DND-41 (cell line): ENCODE measurements at regions not wholly inside any gene's neighbourhood (a gene's known extent, or its start where the extent isn't known, plus 50 kb on each side); places are given as distances from the start of the nearest gene placed in this dataset.

ENCODE experiments used
- ATAC-seq: fragments of 200-7000 bp; cut with Tn5 transposase; 3 replicates; pipeline ENCODE4 v1.9.1; 2021; ENCODE audit warnings: low read depth; ENCODE audit not compliant: insufficient read depth
- DNase-seq: peaks from one replicate; pipeline ENCODE4 v3.0.0-alpha.2; 2020
- H2AFZ ChIP-seq: 2 replicates; pipeline ENCODE4 v1.6.0; 2012; ENCODE audit warnings: low read depth, low read length
- H3K27ac ChIP-seq: 2 replicates; pipeline ENCODE4 v1.5.1; 2012; ENCODE audit warnings: low read length, inconsistent platforms
- H3K27me3 ChIP-seq: fragments of 200-600 bp; sonication (generic); 2 replicates; pipeline ENCODE4 v1.6.0; 2012; ENCODE audit warnings: low read length, mild to moderate bottlenecking, inconsistent platforms; ENCODE audit not compliant: insufficient read depth, poor library complexity
- H3K36me3 ChIP-seq: 2 replicates; pipeline ENCODE4 v1.5.1; 2012; ENCODE audit warnings: low read length, inconsistent platforms; ENCODE audit not compliant: insufficient read depth
- H3K4me1 ChIP-seq: 2 replicates; pipeline ENCODE4 v1.5.1; 2012; ENCODE audit warnings: mild to moderate bottlenecking, low read length; ENCODE audit not compliant: insufficient read depth
- H3K4me2 ChIP-seq: 2 replicates; pipeline ENCODE4 v1.6.0; 2012; ENCODE audit warnings: mild to moderate bottlenecking, moderate library complexity, low read length, inconsistent platforms; ENCODE audit not compliant: insufficient read depth
- H3K4me3 ChIP-seq, 2 experiments: fragments of 200-600 bp in 1 of 2; shearing (Covaris generic) in 1 of 2; 2 replicates each; pipeline ENCODE4 v1.5.1; 2012 to 2016; ENCODE audit warnings: inconsistent platforms in 2 of 2, low read length in 2 of 2, mild to moderate bottlenecking in 2 of 2, low read depth in 1 of 2, moderate library complexity in 1 of 2
- H3K79me2 ChIP-seq: 2 replicates; pipeline ENCODE4 v1.6.0; 2012; ENCODE audit warnings: low read length, inconsistent platforms; ENCODE audit not compliant: insufficient read depth
- H3K9ac ChIP-seq: 2 replicates; pipeline ENCODE4 v1.6.0; 2012; ENCODE audit warnings: low read depth, mild to moderate bottlenecking, inconsistent platforms, low read length, moderate library complexity
- H3K9me3 ChIP-seq: 2 replicates; pipeline ENCODE4 v1.5.1; 2012; ENCODE audit warnings: low read length, moderate library complexity, mild to moderate bottlenecking, inconsistent platforms; ENCODE audit not compliant: insufficient read depth, severe bottlenecking
- H4K20me1 ChIP-seq: 2 replicates; pipeline ENCODE4 v1.6.0; 2012; ENCODE audit warnings: low read length; ENCODE audit not compliant: insufficient read depth
- CTCF ChIP-seq: IDR thresholded peaks from 2 replicates; pipeline ENCODE4 v1.5.1; 2012; ENCODE audit warnings: borderline replicate concordance, low read length, moderate library complexity, mild to moderate bottlenecking; ENCODE audit not compliant: poor library complexity, severe bottlenecking; ENCODE audit errors: extremely low read depth
- EZH2 ChIP-seq: IDR thresholded peaks from 3 replicates; pipeline ENCODE4 v1.6.1; 2012; ENCODE audit warnings: borderline replicate concordance, low read depth, mild to moderate bottlenecking, moderate library complexity, low read length, inconsistent platforms; ENCODE audit not compliant: severe bottlenecking

- Histone ChIP-seq H3K79me2 (no peaks in the 10 kb centered on the region), H3K9ac (no peak overlapping the region), H4K20me1 (no peaks in the 10 kb centered on the region), H3K36me3 (no peaks in the 10 kb centered on the region), H3K4me1 (no peaks in the 10 kb centered on the region), H3K27ac (no peak overlapping the region), H2AFZ (no peak overlapping the region), H3K4me2 (no peak overlapping the region), H3K27me3 (no peaks in the 10 kb centered on the region), H3K9me3 (no peaks in the 10 kb centered on the region), H3K4me3 (no peak overlapping the region)
- DNase-seq (no peak), ATAC-seq (no peak)
- TF ChIP-seq CTCF (no peak), EZH2 (no peak)
Measured at GRCh38 chr4:38442073-38442788, 221.8 kb upstream of the KLF3 start.

GRCh38 chr4:38449506-38450174 lies 214.4 kb upstream of the KLF3 start:
- H3K27ac ChIP-seq, result no peak overlapping the region
- H4K20me1 ChIP-seq, result no peaks in the 10 kb centered on the region
- no peaks in the 10 kb centered on the region for H3K36me3 ChIP-seq
- ATAC-seq (no peak), DNase-seq (no peak)
- no peaks in the 10 kb centered on the region for H3K27me3 ChIP-seq
- no peaks in the 10 kb centered on the region for H3K9me3 ChIP-seq
- no peak overlapping the region for H3K4me2 ChIP-seq
- no peak overlapping the region for H3K4me3 ChIP-seq
- TF ChIP-seq CTCF, result no peak
- H2AFZ ChIP-seq, result no peak overlapping the region
- H3K9ac ChIP-seq, result no peak overlapping the region
- no peaks in the 10 kb centered on the region for H3K79me2 ChIP-seq
- H3K4me1 ChIP-seq, result no peaks in the 10 kb centered on the region

GRCh38 chr4:38452009-38452408 lies 212.0 kb upstream of the KLF3 start:
- Histone ChIP-seq H3K4me3 (no peak overlapping the region), H3K4me2 (no peak overlapping the region)
- TF ChIP-seq EZH2 (no peak), CTCF (no peak)

More at GRCh38 chr4:38452009-38452408, 212.0 kb upstream of the KLF3 start:
- ATAC-seq (no peak), DNase-seq (no peak)
- no peaks in the 10 kb centered on the region for H3K27me3 ChIP-seq
- no peaks in the 10 kb centered on the region for H3K36me3 ChIP-seq
- H3K27ac ChIP-seq, result no peak overlapping the region
- H3K79me2 ChIP-seq, result no peaks in the 10 kb centered on the region
- H3K9ac ChIP-seq, result no peak overlapping the region
- H3K9me3 ChIP-seq, result no peaks in the 10 kb centered on the region
- H3K4me1 ChIP-seq, result no peaks in the 10 kb centered on the region
- H2AFZ ChIP-seq, result no peak overlapping the region
- no peaks in the 10 kb centered on the region for H4K20me1 ChIP-seq
